ENCODE measurements at regions not wholly inside any gene's neighbourhood (a gene's known extent, or its start where the extent isn't known, plus 50 kb on each side); places are given as distances from the start of the nearest gene placed in this dataset.

GRCh38 chr2:220842901-220843665 is 729.0 kb downstream of the EPHA4 start:
- TF ChIP-seq ZNF2 (tag by site-specific recombination; IDR thresholded peaks at IDR 0.05) = no peak
- no peak for TF ChIP-seq ZBTB49 (tag by site-specific recombination; IDR thresholded peaks at IDR 0.05; ENCODE audit: low read depth)
- TF ChIP-seq ZNF391 (tag by site-specific recombination; IDR thresholded peaks at IDR 0.05; ENCODE audit: borderline replicate concordance, low read depth) = no peak
- TF ChIP-seq TSHZ1 (tag by site-specific recombination; IDR thresholded peaks at IDR 0.05; ENCODE audit: borderline replicate concordance) = no peak
- no peak for TF ChIP-seq SP2 (tag by site-specific recombination; IDR thresholded peaks at IDR 0.05)
- no peak for TF ChIP-seq KLF7 (tag by site-specific recombination; IDR thresholded peaks at IDR 0.05; ENCODE audit: borderline replicate concordance)
- TF ChIP-seq ZNF10 (tag by site-specific recombination; IDR thresholded peaks at IDR 0.05) = no peak
- TF ChIP-seq ZNF549 (tag by site-specific recombination; IDR thresholded peaks at IDR 0.05) = no peak
- no peak for TF ChIP-seq ZNF560 (tag by site-specific recombination; IDR thresholded peaks at IDR 0.05; ENCODE audit: borderline replicate concordance)
- no peak for TF ChIP-seq ZEB2 (tag by site-specific recombination; IDR thresholded peaks at IDR 0.05)
- no peak for TF ChIP-seq PRDM10 (tag by site-specific recombination; IDR thresholded peaks at IDR 0.05)
- TF ChIP-seq ZNF311 (tag by site-specific recombination; IDR thresholded peaks at IDR 0.05; ENCODE audit: borderline replicate concordance) = no peak
- TF ChIP-seq ZIC2 (tag by site-specific recombination; IDR thresholded peaks at IDR 0.05) = no peak
- no peak for TF ChIP-seq ZNF600 (tag by site-specific recombination; IDR thresholded peaks at IDR 0.05)
- no peak for TF ChIP-seq REST (tag by site-specific recombination; IDR thresholded peaks at IDR 0.05)
- no peak for TF ChIP-seq ZNF701 (tag by site-specific recombination; IDR thresholded peaks at IDR 0.05)
- TF ChIP-seq ZNF449 (tag by site-specific recombination; IDR thresholded peaks at IDR 0.05) = no peak
- TF ChIP-seq ZNF571 (tag by site-specific recombination; IDR thresholded peaks at IDR 0.05) = no peak
- POLR2A ChIA-PET = no interaction called here
- Histone ChIP-seq H3K36me3 (ENCODE audit: control insufficient read depth in 2 of 2, insufficient read depth in 1 of 2, low read length in 2 of 2) (no peaks in the 10 kb centered on the region), H3K4me3 (ENCODE audit: low read depth, low read length) (no peak overlapping the region), H3K27ac (ENCODE audit: extremely low read depth, low read depth, low read length) (no peak overlapping the region), H3K9me3 (ENCODE audit: control insufficient read depth, insufficient read depth, low read depth, low read length) (no peaks in the 10 kb centered on the region), H3K4me1 (ENCODE audit: control insufficient read depth, insufficient read depth, low read length) (no peaks in the 10 kb centered on the region)
- CTCF ChIA-PET = no interaction called here
